NB4 (cell line): ENCODE measurements at regions not wholly inside any gene's neighbourhood (a gene's known extent, or its start where the extent isn't known, plus 50 kb on each side); places are given as distances from the start of the nearest gene placed in this dataset.

ENCODE experiments used
- CTCF ChIP-seq: IDR thresholded peaks from one replicate; pipeline ENCODE4 v1.5.1; 2012; ENCODE audit warnings: low read depth, low read length
- MYC ChIP-seq: IDR thresholded peaks from 2 replicates; pipeline ENCODE4 v1.6.1; 2011; ENCODE audit warnings: low read depth, low read length
- POLR2A ChIP-seq: IDR thresholded peaks from 2 replicates; pipeline ENCODE4 v1.6.1; 2011; ENCODE audit warnings: mild to moderate bottlenecking; ENCODE audit not compliant: insufficient read length; ENCODE audit errors: extremely low read depth
- TF ChIP-seq, protein P1 (sequence below): IDR thresholded peaks from 2 replicates; pipeline ENCODE4 v1.6.1; 2011; ENCODE audit warnings: low read depth, low read length

GRCh38 chr13:58680115-58680514, 1048.6 kb downstream of the PCDH17 start:
- no peak for TF ChIP-seq CTCF
- no peak for TF ChIP-seq POLR2A
- TF ChIP-seq, protein P1, sequence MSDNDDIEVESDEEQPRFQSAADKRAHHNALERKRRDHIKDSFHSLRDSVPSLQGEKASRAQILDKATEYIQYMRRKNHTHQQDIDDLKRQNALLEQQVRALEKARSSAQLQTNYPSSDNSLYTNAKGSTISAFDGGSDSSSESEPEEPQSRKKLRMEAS = no peak
- no peak for TF ChIP-seq MYC
